Ishikawa (cell line): ENCODE measurements at regions not wholly inside any gene's neighbourhood (a gene's known extent, or its start where the extent isn't known, plus 50 kb on each side); places are given as distances from the start of the nearest gene placed in this dataset.

Experiments used
- CEBPB ChIP-seq: IDR thresholded peaks from 2 replicates; pipeline ENCODE4 v1.6.1; 2012
- CREB1 ChIP-seq: IDR thresholded peaks from 2 replicates; pipeline ENCODE4 v1.6.1; 2012; ENCODE audit warnings: low read depth
- EGR1 ChIP-seq: IDR thresholded peaks from 2 replicates; pipeline ENCODE4 v1.6.1; 2012
- EP300 ChIP-seq: IDR thresholded peaks from 2 replicates; pipeline ENCODE4 v1.6.1; 2012; ENCODE audit warnings: borderline replicate concordance
- FOXM1 ChIP-seq: IDR thresholded peaks from 2 replicates; pipeline ENCODE4 v1.6.1; 2012; ENCODE audit warnings: low read depth, borderline replicate concordance
- MAX ChIP-seq: IDR thresholded peaks from 2 replicates; pipeline ENCODE4 v1.6.1; 2012
- NFIC ChIP-seq: IDR thresholded peaks from 2 replicates; pipeline ENCODE4 v1.6.1; 2012
- RAD21 ChIP-seq: IDR thresholded peaks from 2 replicates; pipeline ENCODE4 v1.6.1; 2012; ENCODE audit warnings: low read depth
- REST ChIP-seq: IDR thresholded peaks from 2 replicates; pipeline ENCODE4 v1.6.1; 2012; ENCODE audit warnings: low read depth, mild to moderate bottlenecking
- TAF1 ChIP-seq: IDR thresholded peaks from 2 replicates; pipeline ENCODE4 v1.6.1; 2012; ENCODE audit warnings: low read depth, mild to moderate bottlenecking
- TCF12 ChIP-seq: IDR thresholded peaks from 2 replicates; pipeline ENCODE4 v1.6.1; 2012; ENCODE audit warnings: low read depth
- TEAD4 ChIP-seq: IDR thresholded peaks from 2 replicates; pipeline ENCODE4 v1.6.1; 2012
- USF1 ChIP-seq: IDR thresholded peaks from 2 replicates; pipeline ENCODE4 v1.6.1; 2012
- YY1 ChIP-seq: IDR thresholded peaks from 2 replicates; pipeline ENCODE4 v1.6.1; 2012; ENCODE audit warnings: low read depth
- ZBTB7A ChIP-seq: IDR thresholded peaks from 2 replicates; pipeline ENCODE4 v1.6.1; 2012; ENCODE audit warnings: low read depth

- TF ChIP-seq RAD21 (no peak), TAF1 (no peak), TEAD4 (no peak), ZBTB7A (no peak), YY1 (no peak), FOXM1 (no peak), NFIC (no peak), REST (no peak), TCF12 (no peak), CREB1 (no peak), USF1 (no peak), CEBPB (no peak), MAX (no peak), EGR1 (no peak), EP300 (no peak)
Measured at GRCh38 chr12:124383028-124383427, 88.1 kb downstream of the RFLNA start.

- TF ChIP-seq EP300: no peak
- no peak for TF ChIP-seq USF1
- no peak for TF ChIP-seq ZBTB7A
- no peak for TF ChIP-seq MAX
- TF ChIP-seq NFIC: no peak
- TF ChIP-seq CREB1: no peak
- no peak for TF ChIP-seq CEBPB
- no peak for TF ChIP-seq TEAD4
Measured at GRCh38 chr12:124381456-124382296, 86.8 kb downstream of the RFLNA start.

- TF ChIP-seq EP300 (no peak), EGR1 (no peak), YY1 (no peak), CREB1 (no peak), MAX (no peak), USF1 (no peak), ZBTB7A (no peak), NFIC (no peak), RAD21 (no peak), CEBPB (no peak), TAF1 (no peak), TCF12 (no peak), REST (no peak), TEAD4 (no peak), FOXM1 (no peak)
Measured at GRCh38 chr12:124380796-124381455, 86.0 kb downstream of the RFLNA start.

- TF ChIP-seq EGR1 (no peak), FOXM1 (no peak), TAF1 (no peak), CREB1 (no peak), YY1 (no peak), TEAD4 (no peak), MAX (no peak), RAD21 (no peak), USF1 (no peak), REST (no peak), EP300 (no peak), ZBTB7A (no peak)
Measured at GRCh38 chr12:124379938-124380754, 85.3 kb downstream of the RFLNA start.
